ENCODE measurements at regions not wholly inside any gene's neighbourhood (a gene's known extent, or its start where the extent isn't known, plus 50 kb on each side); places are given as distances from the start of the nearest gene placed in this dataset.
A peak's percentile ranks its signal among the peaks of the same experiment; 100 is the strongest.

DNA sequence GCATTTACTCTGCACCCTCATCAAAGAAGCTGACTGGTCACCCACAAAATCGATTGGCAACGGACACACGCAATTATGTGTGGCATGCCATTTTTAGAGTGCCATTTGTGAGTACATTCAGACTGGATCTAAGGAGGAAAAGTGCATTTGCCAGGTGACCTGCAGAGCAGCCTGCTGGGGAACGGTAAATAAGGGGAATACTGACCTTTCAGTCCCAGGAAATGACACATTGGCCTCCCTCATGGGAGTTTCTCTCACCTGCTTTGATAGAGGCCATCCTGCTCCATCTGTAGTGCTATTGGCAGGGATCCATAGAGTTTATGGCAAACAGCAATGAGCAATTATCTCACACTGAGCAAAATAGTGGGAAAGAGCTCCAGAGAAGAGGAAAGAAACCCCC, 127.8 kb downstream of the DDX53 start:
- DNase-seq (no peak), ATAC-seq (no peak)
- H3K27ac ChIP-seq: no peak overlapping the region
- intact Hi-C loops (cut with DNase I): no loop called here
- no peak overlapping the region for H3K4me3 ChIP-seq
- H3K27me3 ChIP-seq: no peaks in the 10 kb centered on the region
- TF ChIP-seq, protein P1, sequence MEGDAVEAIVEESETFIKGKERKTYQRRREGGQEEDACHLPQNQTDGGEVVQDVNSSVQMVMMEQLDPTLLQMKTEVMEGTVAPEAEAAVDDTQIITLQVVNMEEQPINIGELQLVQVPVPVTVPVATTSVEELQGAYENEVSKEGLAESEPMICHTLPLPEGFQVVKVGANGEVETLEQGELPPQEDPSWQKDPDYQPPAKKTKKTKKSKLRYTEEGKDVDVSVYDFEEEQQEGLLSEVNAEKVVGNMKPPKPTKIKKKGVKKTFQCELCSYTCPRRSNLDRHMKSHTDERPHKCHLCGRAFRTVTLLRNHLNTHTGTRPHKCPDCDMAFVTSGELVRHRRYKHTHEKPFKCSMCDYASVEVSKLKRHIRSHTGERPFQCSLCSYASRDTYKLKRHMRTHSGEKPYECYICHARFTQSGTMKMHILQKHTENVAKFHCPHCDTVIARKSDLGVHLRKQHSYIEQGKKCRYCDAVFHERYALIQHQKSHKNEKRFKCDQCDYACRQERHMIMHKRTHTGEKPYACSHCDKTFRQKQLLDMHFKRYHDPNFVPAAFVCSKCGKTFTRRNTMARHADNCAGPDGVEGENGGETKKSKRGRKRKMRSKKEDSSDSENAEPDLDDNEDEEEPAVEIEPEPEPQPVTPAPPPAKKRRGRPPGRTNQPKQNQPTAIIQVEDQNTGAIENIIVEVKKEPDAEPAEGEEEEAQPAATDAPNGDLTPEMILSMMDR (IDR thresholded peaks at IDR 0.05): no peak
- no peaks in the 10 kb centered on the region for H3K36me3 ChIP-seq
- no peaks in the 10 kb centered on the region for H3K4me1 ChIP-seq
- no peaks in the 10 kb centered on the region for H3K9me3 ChIP-seq

DNA sequence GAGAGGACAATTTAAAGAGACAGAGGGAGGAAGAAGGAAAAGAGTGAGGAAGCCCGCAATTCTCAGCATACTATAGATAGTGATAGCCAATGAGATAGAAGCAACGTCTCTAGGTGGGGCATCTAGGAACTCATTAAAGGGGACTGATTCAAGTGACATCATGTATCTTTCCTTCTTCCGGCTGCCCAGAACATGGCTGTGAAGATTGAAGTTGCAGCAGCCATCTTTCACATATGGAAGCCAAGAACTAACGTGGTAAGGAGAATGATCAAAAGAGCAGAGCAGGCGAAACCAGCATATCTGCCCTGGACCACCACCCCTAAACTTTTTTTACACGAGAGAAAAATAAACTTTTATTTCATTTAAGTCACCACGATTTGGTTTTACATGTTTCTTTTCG, 133.8 kb downstream of the DDX53 start:
- no peak for ATAC-seq
- Histone ChIP-seq H3K9me3 (no peaks in the 10 kb centered on the region), H3K27ac (no peak overlapping the region)

DNA sequence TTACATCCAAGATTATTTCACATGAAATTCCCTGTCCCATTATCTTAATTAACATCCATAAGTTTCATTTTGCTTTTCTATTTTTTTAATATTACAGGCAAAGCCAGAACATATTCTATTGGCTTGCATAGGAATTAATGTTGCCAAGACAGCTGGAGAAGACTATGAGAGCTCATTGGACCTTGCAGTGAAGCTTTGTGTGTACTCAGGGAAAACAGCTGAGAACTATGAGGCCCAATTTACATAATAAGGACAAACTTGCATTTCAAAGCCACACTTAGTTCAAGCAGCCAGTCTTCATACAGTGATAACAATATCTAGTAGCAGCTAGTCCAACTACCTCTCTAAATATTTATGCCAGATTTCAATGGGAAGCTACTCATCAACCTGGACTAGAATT, 134.4 kb downstream of the DDX53 start:
- DNase-seq: peak in 2 of 4 donors; percentile 13 to 42
- Histone ChIP-seq H3K4me1 (no peaks in the 10 kb centered on the region), H3K4me3 (no peak overlapping the region), H3K27me3 (no peaks in the 10 kb centered on the region), H3K36me3 (no peaks in the 10 kb centered on the region), H3K27ac (no peak overlapping the region), H3K9me3 (no peaks in the 10 kb centered on the region)
- intact Hi-C loops (cut with DNase I): no loop called here
- TF ChIP-seq, protein P1 (IDR thresholded peaks at IDR 0.05): no peak
- no peak for ATAC-seq

More for the DNA sequence above, 133.8 kb downstream of the DDX53 start:
- Histone ChIP-seq H3K4me3 (no peak overlapping the region), H3K27me3 (no peaks in the 10 kb centered on the region), H3K4me1 (no peaks in the 10 kb centered on the region), H3K36me3 (no peaks in the 10 kb centered on the region)
- DNase-seq: no peak
- intact Hi-C loops (cut with DNase I): no loop called here
- TF ChIP-seq, protein P1 (IDR thresholded peaks at IDR 0.05): no peak

DNA sequence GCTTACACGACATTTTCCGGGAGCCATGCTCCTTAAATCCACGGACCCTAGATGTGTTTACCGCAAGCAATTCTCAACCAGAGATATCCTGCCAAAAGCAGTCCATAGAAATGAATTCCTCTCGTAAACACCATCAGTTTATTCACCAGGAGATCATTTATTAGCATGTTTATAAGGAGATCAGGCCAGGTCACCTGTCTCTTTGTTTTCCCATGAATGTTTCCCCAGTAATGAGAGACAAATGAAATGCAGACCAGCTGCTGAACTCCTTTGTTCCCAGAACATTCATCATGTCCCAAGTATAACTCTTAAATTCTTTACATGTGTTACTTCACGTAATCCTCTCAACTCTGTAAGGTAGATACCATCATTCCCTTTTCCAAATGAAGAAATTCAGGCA, 137.1 kb downstream of the DDX53 start:
- H3K27me3 ChIP-seq: no peaks in the 10 kb centered on the region
- ATAC-seq (no peak), DNase-seq (no peak)
- TF ChIP-seq, protein P1 (IDR thresholded peaks at IDR 0.05): no peak
- no peaks in the 10 kb centered on the region for H3K4me1 ChIP-seq
- no peaks in the 10 kb centered on the region for H3K9me3 ChIP-seq
- H3K27ac ChIP-seq: no peak overlapping the region
- no peaks in the 10 kb centered on the region for H3K36me3 ChIP-seq
- intact Hi-C loops (cut with DNase I): no loop called here
- no peak overlapping the region for H3K4me3 ChIP-seq

DNA sequence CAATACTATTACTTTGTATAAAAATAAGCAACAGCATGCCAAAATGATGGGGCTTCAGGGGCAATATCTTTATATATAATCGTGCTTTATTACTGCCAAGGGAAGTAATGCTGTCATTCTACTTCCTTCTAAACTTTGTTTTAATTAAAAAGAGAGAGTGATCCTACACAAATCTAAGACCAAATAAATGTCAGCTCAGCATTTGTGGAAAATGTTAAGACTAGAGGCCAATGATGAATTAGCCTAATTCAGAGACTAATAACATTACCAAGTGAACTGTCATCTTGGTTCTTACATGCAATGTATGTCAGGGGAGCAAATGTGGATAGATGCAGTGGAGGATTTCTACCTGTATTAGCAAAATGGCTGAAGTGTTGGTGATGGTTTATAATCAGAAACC, 166.4 kb upstream of the PTCHD1 start:
- H3K4me3 ChIP-seq: no peak overlapping the region
- intact Hi-C loops (cut with DNase I): no loop called here
- TF ChIP-seq, protein P1 (IDR thresholded peaks at IDR 0.05): no peak
- no peaks in the 10 kb centered on the region for H3K27me3 ChIP-seq
- no peak for DNase-seq
- no peak overlapping the region for H3K27ac ChIP-seq
- H3K9me3 ChIP-seq: no peaks in the 10 kb centered on the region
- H3K36me3 ChIP-seq: no peaks in the 10 kb centered on the region
- ATAC-seq: no peak
- no peaks in the 10 kb centered on the region for H3K4me1 ChIP-seq

All from left lung (tissue), 4 donors.